ENCODE measurements at regions not wholly inside any gene's neighbourhood (a gene's known extent, or its start where the extent isn't known, plus 50 kb on each side); places are given as distances from the start of the nearest gene placed in this dataset.

GRCh38 chr6:21332077-21332476, 261.5 kb upstream of the SOX4 start:
- DNase-seq (ENCODE audit: low read depth), result no peak
- TF ChIP-seq CTCF (conservative IDR thresholded peaks at IDR 0.05; ENCODE audit: low read depth, low read length), result peak; percentile 3
- H3K4me3 ChIP-seq (ENCODE audit: low read depth, low read length), result no peak overlapping the region

GRCh38 chr6:21332660-21333059, 260.9 kb upstream of the SOX4 start:
- no peak overlapping the region for H3K4me3 ChIP-seq (ENCODE audit: low read depth, low read length)
- no peak for DNase-seq (ENCODE audit: low read depth)
- TF ChIP-seq CTCF (conservative IDR thresholded peaks at IDR 0.05; ENCODE audit: low read depth, low read length), result no peak

- no peak for DNase-seq (ENCODE audit: low read depth)
- no peak overlapping the region for H3K4me3 ChIP-seq (ENCODE audit: low read depth, low read length)
- no peak for TF ChIP-seq CTCF (conservative IDR thresholded peaks at IDR 0.05; ENCODE audit: low read depth, low read length)
Measured at GRCh38 chr6:21333715-21334114, 259.8 kb upstream of the SOX4 start.

GRCh38 chr6:21334651-21335050, 258.9 kb upstream of the SOX4 start:
- no peak for TF ChIP-seq CTCF (conservative IDR thresholded peaks at IDR 0.05; ENCODE audit: low read depth, low read length)
- no peak overlapping the region for H3K4me3 ChIP-seq (ENCODE audit: low read depth, low read length)
- DNase-seq (ENCODE audit: low read depth), result no peak

GRCh38 chr6:21335591-21335990, 258.0 kb upstream of the SOX4 start:
- no peak overlapping the region for H3K4me3 ChIP-seq (ENCODE audit: low read depth, low read length)
- no peak for TF ChIP-seq CTCF (conservative IDR thresholded peaks at IDR 0.05; ENCODE audit: low read depth, low read length)
- DNase-seq (ENCODE audit: low read depth), result no peak

GRCh38 chr6:21337263-21337662, 256.3 kb upstream of the SOX4 start:
- no peak for TF ChIP-seq CTCF (conservative IDR thresholded peaks at IDR 0.05; ENCODE audit: low read depth, low read length)
- no peak for DNase-seq (ENCODE audit: low read depth)
- no peak overlapping the region for H3K4me3 ChIP-seq (ENCODE audit: low read depth, low read length)

- peak; percentile 32 for DNase-seq (ENCODE audit: low read depth)
- TF ChIP-seq CTCF (conservative IDR thresholded peaks at IDR 0.05; ENCODE audit: low read depth, low read length), result no peak
- H3K4me3 ChIP-seq (ENCODE audit: low read depth, low read length), result no peak overlapping the region
Measured at GRCh38 chr6:21340573-21340972, 253.0 kb upstream of the SOX4 start.

Data from choroid plexus epithelial cell (primary cell).